ENCODE measurements at regions not wholly inside any gene's neighbourhood (a gene's known extent, or its start where the extent isn't known, plus 50 kb on each side); places are given as distances from the start of the nearest gene placed in this dataset.

DNA sequence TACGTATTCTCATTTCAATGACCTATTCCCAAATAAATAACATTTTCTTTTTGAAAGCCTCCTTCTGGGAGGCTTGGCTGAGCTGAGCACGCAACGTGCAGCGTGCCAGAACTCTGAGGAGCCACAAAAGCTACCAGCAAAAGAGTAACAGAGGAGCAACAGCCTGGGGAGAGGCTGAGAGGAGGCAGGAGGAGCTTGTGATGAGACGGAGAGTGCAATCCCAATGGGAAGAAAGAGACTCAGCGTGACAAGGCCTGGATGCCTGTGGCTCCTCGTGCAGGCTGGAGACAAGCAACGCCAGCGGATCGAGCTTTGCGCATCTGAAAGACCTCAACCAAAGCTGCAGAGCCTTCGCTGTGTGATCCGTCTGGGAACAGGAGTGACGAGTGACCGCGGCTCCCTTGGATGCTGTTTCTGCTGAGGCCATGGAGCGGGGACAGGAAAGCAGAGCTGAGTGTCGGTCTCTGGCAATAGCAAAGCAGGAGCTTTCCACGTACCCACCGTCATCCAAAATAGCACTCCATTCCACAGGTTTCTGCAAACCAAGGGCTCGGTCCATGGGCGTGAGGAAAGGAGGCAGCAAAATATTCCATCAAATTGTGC is 171.7 kb upstream of the PFKP start:
- DNase-seq = no peak
- WGBS (ENCODE audit: insufficient coverage, low coverage, low lambda C conversion rate, missing lambda C conversion rate) = 60% methylated on average over 14 of the region's 22 CpGs

DNA sequence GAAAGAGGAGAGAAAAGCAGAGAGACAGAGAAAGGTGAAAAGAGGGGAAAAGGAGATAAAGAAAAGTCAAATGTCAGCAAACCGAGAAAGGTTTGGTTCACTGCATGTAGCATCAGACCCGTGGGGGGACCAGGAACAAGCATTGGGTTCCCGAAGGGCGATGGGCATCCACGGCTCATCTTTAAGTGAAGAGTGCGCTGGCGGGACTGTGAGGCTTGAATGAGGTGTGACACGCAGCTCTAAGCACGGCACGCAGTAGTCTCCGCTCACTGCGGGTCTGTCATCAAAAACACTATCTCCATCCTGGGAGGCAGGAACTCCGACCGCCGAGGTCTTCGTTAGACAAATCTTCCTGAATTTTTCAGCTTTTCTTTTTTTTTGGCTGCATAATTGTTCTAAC is 173.4 kb upstream of the PFKP start:
- no peaks in the 10 kb centered on the region for H3K4me1 ChIP-seq
- no peaks in the 10 kb centered on the region for H3K36me3 ChIP-seq
- intact Hi-C loops (cut with DNase I) = no loop called here
- H3K27me3 ChIP-seq = no peaks in the 10 kb centered on the region
- no peak for ATAC-seq
- DNase-seq = no peak
- no peak overlapping the region for H3K27ac ChIP-seq
- TF ChIP-seq POLR2A (IDR thresholded peaks at IDR 0.05) = no peak
- TF ChIP-seq, protein P1, sequence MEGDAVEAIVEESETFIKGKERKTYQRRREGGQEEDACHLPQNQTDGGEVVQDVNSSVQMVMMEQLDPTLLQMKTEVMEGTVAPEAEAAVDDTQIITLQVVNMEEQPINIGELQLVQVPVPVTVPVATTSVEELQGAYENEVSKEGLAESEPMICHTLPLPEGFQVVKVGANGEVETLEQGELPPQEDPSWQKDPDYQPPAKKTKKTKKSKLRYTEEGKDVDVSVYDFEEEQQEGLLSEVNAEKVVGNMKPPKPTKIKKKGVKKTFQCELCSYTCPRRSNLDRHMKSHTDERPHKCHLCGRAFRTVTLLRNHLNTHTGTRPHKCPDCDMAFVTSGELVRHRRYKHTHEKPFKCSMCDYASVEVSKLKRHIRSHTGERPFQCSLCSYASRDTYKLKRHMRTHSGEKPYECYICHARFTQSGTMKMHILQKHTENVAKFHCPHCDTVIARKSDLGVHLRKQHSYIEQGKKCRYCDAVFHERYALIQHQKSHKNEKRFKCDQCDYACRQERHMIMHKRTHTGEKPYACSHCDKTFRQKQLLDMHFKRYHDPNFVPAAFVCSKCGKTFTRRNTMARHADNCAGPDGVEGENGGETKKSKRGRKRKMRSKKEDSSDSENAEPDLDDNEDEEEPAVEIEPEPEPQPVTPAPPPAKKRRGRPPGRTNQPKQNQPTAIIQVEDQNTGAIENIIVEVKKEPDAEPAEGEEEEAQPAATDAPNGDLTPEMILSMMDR (IDR thresholded peaks at IDR 0.05) = no peak
- no peaks in the 10 kb centered on the region for H3K9me3 ChIP-seq
- no peak overlapping the region for H3K4me3 ChIP-seq
- 72% methylated on average over 6 of the region's 16 CpGs for WGBS (ENCODE audit: insufficient coverage, low coverage, low lambda C conversion rate, missing lambda C conversion rate)

More for the DNA sequence above, 171.7 kb upstream of the PFKP start:
- no peak for ATAC-seq
- Histone ChIP-seq H3K4me1 (no peaks in the 10 kb centered on the region), H3K27ac (no peak overlapping the region), H3K9me3 (no peaks in the 10 kb centered on the region), H3K4me3 (no peak overlapping the region), H3K27me3 (no peaks in the 10 kb centered on the region), H3K36me3 (no peaks in the 10 kb centered on the region)
- intact Hi-C loops (cut with DNase I) = no loop called here
- no peak for TF ChIP-seq POLR2A (IDR thresholded peaks at IDR 0.05)
- TF ChIP-seq, protein P1 (IDR thresholded peaks at IDR 0.05) = no peak

DNA sequence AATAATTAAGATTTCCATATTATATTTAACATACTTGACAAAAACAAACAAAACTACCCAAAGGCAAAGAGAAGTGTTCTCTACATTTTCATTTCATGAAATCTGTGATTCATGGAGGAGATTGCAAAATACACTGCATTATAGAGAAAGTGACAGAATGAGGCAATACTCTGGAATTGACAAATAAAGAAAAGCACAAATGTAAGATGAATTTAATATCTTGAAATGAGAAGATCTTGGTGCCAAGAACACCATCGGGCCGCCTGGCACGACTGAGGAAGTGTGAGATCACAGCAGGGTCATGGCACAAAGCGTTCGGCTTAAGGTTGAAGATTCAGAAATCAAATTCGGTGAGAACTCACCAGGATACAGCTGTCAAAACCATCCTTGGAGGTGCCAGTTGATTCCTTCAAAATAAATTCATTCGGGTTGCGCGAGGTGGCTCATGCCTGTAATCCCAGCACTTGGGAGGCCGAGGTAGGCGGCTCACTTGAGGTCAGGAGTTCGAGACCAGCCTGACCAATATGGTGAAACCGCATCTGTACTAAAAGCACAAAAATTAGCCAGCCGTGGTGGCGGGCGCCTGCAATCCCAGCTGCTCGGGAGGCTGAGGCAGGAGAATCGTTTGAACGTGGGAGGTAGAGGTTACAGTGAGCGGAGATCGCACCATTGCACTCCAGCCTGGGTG is 174.0 kb upstream of the PFKP start:
- H3K36me3 ChIP-seq = no peaks in the 10 kb centered on the region
- intact Hi-C loops (cut with DNase I) = no loop called here
- no peaks in the 10 kb centered on the region for H3K4me1 ChIP-seq
- H3K27me3 ChIP-seq = no peaks in the 10 kb centered on the region
- DNase-seq = no peak
- no peak overlapping the region for H3K27ac ChIP-seq
- TF ChIP-seq, protein P1 (IDR thresholded peaks at IDR 0.05) = no peak
- TF ChIP-seq POLR2A (IDR thresholded peaks at IDR 0.05) = no peak
- no peak overlapping the region for H3K4me3 ChIP-seq
- 68% methylated on average over 14 of the region's 21 CpGs for WGBS (ENCODE audit: insufficient coverage, low coverage, low lambda C conversion rate, missing lambda C conversion rate)
- H3K9me3 ChIP-seq = no peaks in the 10 kb centered on the region
- ATAC-seq = no peak

DNA sequence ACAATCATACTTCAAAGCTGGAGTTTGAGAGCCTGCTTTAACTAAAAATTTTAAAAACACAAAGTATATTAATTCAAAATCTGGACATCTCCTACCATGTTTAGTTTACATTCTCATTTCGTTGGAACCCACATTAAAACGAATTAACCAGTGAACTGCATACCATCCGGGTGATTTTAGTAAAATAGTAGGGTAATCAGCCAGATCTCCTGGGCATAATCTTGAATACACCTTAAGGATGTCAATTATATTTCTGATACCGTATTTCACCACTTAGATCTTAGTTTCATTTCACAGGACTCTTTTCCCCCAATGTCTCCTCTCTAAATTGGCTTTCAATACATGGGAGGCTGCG is 175.6 kb upstream of the PFKP start:
- TF ChIP-seq POLR2A (IDR thresholded peaks at IDR 0.05) = no peak
- TF ChIP-seq, protein P1 (IDR thresholded peaks at IDR 0.05) = no peak
- H3K36me3 ChIP-seq = no peaks in the 10 kb centered on the region
- 67% methylated on average over 5 of the region's 5 CpGs for WGBS (ENCODE audit: insufficient coverage, low coverage, low lambda C conversion rate, missing lambda C conversion rate)
- H3K27me3 ChIP-seq = no peaks in the 10 kb centered on the region
- DNase-seq = no peak
- H3K4me3 ChIP-seq = no peak overlapping the region
- no peak overlapping the region for H3K27ac ChIP-seq
- intact Hi-C loops (cut with DNase I) = no loop called here
- H3K9me3 ChIP-seq = no peaks in the 10 kb centered on the region
- H3K4me1 ChIP-seq = no peaks in the 10 kb centered on the region
- ATAC-seq = no peak

Measured in right lobe of liver (tissue), 6 donors.